Neural cell (in vitro differentiated cells): ENCODE measurements at regions not wholly inside any gene's neighbourhood (a gene's known extent, or its start where the extent isn't known, plus 50 kb on each side); places are given as distances from the start of the nearest gene placed in this dataset.

Experiments
- H2AFZ ChIP-seq: fragments of 200-600, 300-800 bp; sonication (generic), shearing (Covaris generic); 2 replicates; pipeline ENCODE4 v1.6.0; 2014; ENCODE audit warnings: low read depth, mild to moderate bottlenecking, antibody characterized with exemption, low read length, moderate library complexity
- H3F3A ChIP-seq: fragments of 200-600 bp; shearing (Covaris generic); 2 replicates; pipeline ENCODE4 v1.6.1; 2016; ENCODE audit warnings: mild to moderate bottlenecking, moderate library complexity, mixed read lengths, antibody characterized with exemption, low read length; ENCODE audit not compliant: insufficient read depth, poor library complexity, severe bottlenecking
- H3K27ac ChIP-seq: fragments of 200-600, 300-800 bp; sonication (generic), shearing (Covaris generic); 2 replicates; pipeline ENCODE4 v1.5.1; 2014; ENCODE audit warnings: mild to moderate bottlenecking, low read length, moderate library complexity
- H3K27me3 ChIP-seq: fragments of 300-800, 200-600 bp; sonication (generic), shearing (Covaris generic); 2 replicates; pipeline ENCODE4 v1.6.0; 2014; ENCODE audit warnings: mild to moderate bottlenecking, low read depth, low read length, moderate library complexity; ENCODE audit not compliant: insufficient read depth
- H3K36me3 ChIP-seq: fragments of 300-800, 200-600 bp; sonication (generic), shearing (Covaris generic); 2 replicates; pipeline ENCODE4 v1.5.1; 2014; ENCODE audit warnings: mild to moderate bottlenecking, antibody characterized with exemption, low read length, moderate library complexity; ENCODE audit not compliant: insufficient read depth
- H3K4me2 ChIP-seq: fragments of 300-800, 200-600 bp; sonication (generic), shearing (Covaris generic); 2 replicates; pipeline ENCODE4 v1.6.0; 2014; ENCODE audit warnings: mild to moderate bottlenecking, low read length
- H3K4me3 ChIP-seq: fragments of 300-800, 200-600 bp; sonication (generic), shearing (Covaris generic); 2 replicates; pipeline ENCODE4 v1.5.1; 2014; ENCODE audit warnings: mild to moderate bottlenecking, low read length, moderate library complexity
- H3K79me2 ChIP-seq: fragments of 200-600 bp; shearing (Covaris generic); replicated peaks from 2 replicates; pipeline ENCODE4 v1.6.0; 2014; ENCODE audit warnings: mild to moderate bottlenecking, low read length, moderate library complexity; ENCODE audit not compliant: insufficient read depth
- H3K9ac ChIP-seq: fragments of 300-800, 200-600 bp; sonication (generic), shearing (Covaris generic); 2 replicates; pipeline ENCODE4 v1.6.1; 2016; ENCODE audit warnings: mild to moderate bottlenecking, low read length, mixed read lengths
- H3K9me2 ChIP-seq: fragments of 200-600 bp; shearing (Covaris generic); 2 replicates; pipeline ENCODE4 v1.6.1; 2016; ENCODE audit warnings: mild to moderate bottlenecking, low read length, mixed read lengths; ENCODE audit not compliant: insufficient read depth
- H3K9me3 ChIP-seq: fragments of 200-600, 300-800 bp; sonication (generic), shearing (Covaris generic); 2 replicates; pipeline ENCODE4 v1.6.1; 2016; ENCODE audit warnings: mild to moderate bottlenecking, mixed run types, low read length, moderate library complexity, mixed read lengths
- H4K20me1 ChIP-seq: fragments of 200-600 bp; shearing (Covaris generic); 2 replicates; pipeline ENCODE4 v1.6.1; 2016; ENCODE audit warnings: mild to moderate bottlenecking, mixed run types; ENCODE audit not compliant: insufficient read depth
- CTCF ChIP-seq: fragments of 450-650 bp; IDR thresholded peaks from 2 replicates; pipeline ENCODE4 v1.5.1; 2014; ENCODE audit warnings: antibody characterized with exemption, mild to moderate bottlenecking, moderate library complexity; ENCODE audit not compliant: poor library complexity, severe bottlenecking
- EP300 ChIP-seq: fragments of 450-650 bp; conservative IDR thresholded peaks from 2 replicates; pipeline ENCODE4 v1.6.1; 2014; ENCODE audit warnings: antibody characterized with exemption, mild to moderate bottlenecking, moderate library complexity; ENCODE audit not compliant: poor library complexity, severe bottlenecking
- EZH2 ChIP-seq: fragments of 200-600, 300-800 bp; shearing (Covaris generic), sonication (generic); IDR thresholded peaks from 2 replicates; pipeline ENCODE4 v1.6.1; 2014; ENCODE audit warnings: antibody characterized with exemption, low read length, borderline replicate concordance, mild to moderate bottlenecking; ENCODE audit not compliant: insufficient read depth, poor library complexity, severe bottlenecking
- MXI1 ChIP-seq: fragments of 450-650 bp; conservative IDR thresholded peaks from 2 replicates; pipeline ENCODE4 v1.6.1; 2014; ENCODE audit warnings: antibody characterized with exemption, mild to moderate bottlenecking; ENCODE audit not compliant: poor library complexity, severe bottlenecking
- POLR2AphosphoS5 ChIP-seq: IDR thresholded peaks from 2 replicates; pipeline ENCODE4 v1.6.1; 2012
- RAD21 ChIP-seq: fragments of 450-650 bp; conservative IDR thresholded peaks from 2 replicates; pipeline ENCODE4 v1.6.1; 2014; ENCODE audit warnings: antibody characterized with exemption, mild to moderate bottlenecking, moderate library complexity
- REST ChIP-seq: IDR thresholded peaks from 2 replicates; pipeline ENCODE4 v1.6.1; 2012; ENCODE audit warnings: borderline replicate concordance
- SMC3 ChIP-seq: fragments of 450-650 bp; conservative IDR thresholded peaks from 2 replicates; pipeline ENCODE4 v1.6.1; 2014; ENCODE audit warnings: antibody characterized with exemption, mild to moderate bottlenecking, moderate library complexity; ENCODE audit not compliant: poor library complexity
- TAF1 ChIP-seq: IDR thresholded peaks from 2 replicates; pipeline ENCODE4 v1.6.1; 2012; ENCODE audit warnings: low read depth

GRCh38 chr5:143514616-143515335 is 111.3 kb upstream of the NR3C1 start:
- no peak overlapping the region for H2AFZ ChIP-seq
- no peak overlapping the region for H3K4me2 ChIP-seq
- no peaks in the 10 kb centered on the region for H3K36me3 ChIP-seq
- H3K27ac ChIP-seq: no peak overlapping the region
- H3K9me2 ChIP-seq: no peaks in the 10 kb centered on the region
- no peaks in the 10 kb centered on the region for H3K27me3 ChIP-seq
- H3K9me3 ChIP-seq: no peaks in the 10 kb centered on the region
- TF ChIP-seq RAD21 (no peak), EZH2 (no peak), SMC3 (no peak), TAF1 (no peak), CTCF (no peak), EP300 (no peak), REST (no peak), MXI1 (no peak), POLR2AphosphoS5 (no peak)
- no peaks in the 10 kb centered on the region for H3K79me2 ChIP-seq
- no peaks in the 10 kb centered on the region for H4K20me1 ChIP-seq
- no peak overlapping the region for H3K4me3 ChIP-seq
- H3F3A ChIP-seq: no peaks in the 10 kb centered on the region
- H3K9ac ChIP-seq: no peak overlapping the region

GRCh38 chr5:143513720-143514119 is 110.2 kb upstream of the NR3C1 start:
- Histone ChIP-seq H3K4me3 (no peak overlapping the region), H3F3A (no peaks in the 10 kb centered on the region), H4K20me1 (no peaks in the 10 kb centered on the region), H3K36me3 (no peaks in the 10 kb centered on the region), H3K9ac (no peak overlapping the region), H3K4me2 (no peak overlapping the region), H3K9me2 (no peaks in the 10 kb centered on the region), H3K79me2 (no peaks in the 10 kb centered on the region), H3K27me3 (no peaks in the 10 kb centered on the region), H3K27ac (no peak overlapping the region), H3K9me3 (no peaks in the 10 kb centered on the region), H2AFZ (no peak overlapping the region)
- TF ChIP-seq SMC3 (no peak), TAF1 (no peak), CTCF (no peak), POLR2AphosphoS5 (no peak), RAD21 (no peak), EP300 (no peak), MXI1 (no peak)
